GM21360 (cell line): ENCODE measurements at regions not wholly inside any gene's neighbourhood (a gene's known extent, or its start where the extent isn't known, plus 50 kb on each side); places are given as distances from the start of the nearest gene placed in this dataset.

Experiments
- ATAC-seq: cut with Tn5 transposase; IDR thresholded peaks from one replicate; pipeline ENCODE4 v1.9.1; 2021; ENCODE audit warnings: mild to moderate bottlenecking, moderate library complexity; ENCODE audit not compliant: unreplicated experiment

DNA sequence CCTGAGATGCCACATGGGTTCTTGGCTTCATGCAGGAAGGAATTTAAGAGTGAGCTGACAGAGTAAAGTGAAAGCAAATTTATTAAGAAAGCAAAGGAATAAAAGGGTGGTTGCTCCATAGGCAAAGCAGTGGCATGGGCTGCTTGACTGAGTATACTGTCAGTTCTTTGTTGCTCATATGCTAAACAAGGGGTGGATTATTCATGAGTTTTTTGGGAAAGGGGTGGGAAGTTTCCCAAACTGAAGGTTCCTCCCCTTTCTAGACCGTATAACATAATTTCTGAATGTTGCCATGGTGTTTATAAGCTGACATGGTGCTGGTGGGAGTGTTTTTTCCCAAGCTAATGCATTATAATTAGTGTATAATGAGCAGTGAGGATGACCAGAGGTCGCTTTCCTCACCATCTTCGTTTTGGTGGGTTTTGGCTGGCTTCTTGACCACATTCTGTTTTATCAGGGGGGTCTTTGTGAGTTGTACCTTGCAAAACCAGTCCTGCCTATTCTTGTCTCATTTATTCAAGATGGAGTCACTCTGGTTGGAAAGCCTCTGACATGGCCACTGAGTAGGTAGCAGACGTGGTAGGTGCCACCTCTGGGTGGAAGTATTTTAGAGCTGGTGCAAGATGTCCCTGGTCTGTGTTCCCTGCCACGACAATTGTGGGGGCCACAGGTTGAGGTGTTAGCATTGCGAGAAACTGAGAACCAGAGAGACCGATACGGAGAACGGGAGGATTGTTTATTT is 107.5 kb upstream of the SDK1 start:
- no peak for ATAC-seq

DNA sequence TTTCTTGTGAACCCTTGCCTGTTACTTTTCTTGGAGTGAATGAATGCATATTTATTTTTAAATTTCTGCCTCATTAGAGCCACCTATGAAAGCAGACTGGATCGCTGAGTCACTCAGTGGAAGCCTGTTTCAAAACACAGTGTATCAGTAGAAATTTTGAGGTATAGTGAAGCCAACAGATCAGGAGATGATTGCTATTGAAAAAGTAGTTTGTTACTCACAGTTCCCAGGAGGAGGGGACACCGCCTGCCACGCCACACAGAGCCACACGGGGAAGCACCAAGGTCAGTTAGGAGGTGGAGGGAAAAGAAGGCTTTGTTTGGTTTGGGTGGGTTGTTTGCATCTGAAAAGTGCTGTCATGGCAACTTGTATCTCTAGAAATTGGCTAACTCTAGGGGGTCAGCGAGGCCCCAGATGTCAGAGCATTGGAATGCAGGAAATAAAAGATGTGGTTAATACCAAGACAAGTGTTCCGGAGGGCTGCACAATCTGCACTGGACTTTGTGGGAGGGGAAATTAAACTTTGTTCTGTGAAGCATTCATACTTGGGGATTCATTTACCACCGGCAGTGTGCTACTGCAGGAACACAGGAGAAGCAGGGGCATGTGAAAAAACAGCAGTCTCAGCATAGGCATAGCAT is 106.4 kb upstream of the SDK1 start:
- no peak for ATAC-seq

DNA sequence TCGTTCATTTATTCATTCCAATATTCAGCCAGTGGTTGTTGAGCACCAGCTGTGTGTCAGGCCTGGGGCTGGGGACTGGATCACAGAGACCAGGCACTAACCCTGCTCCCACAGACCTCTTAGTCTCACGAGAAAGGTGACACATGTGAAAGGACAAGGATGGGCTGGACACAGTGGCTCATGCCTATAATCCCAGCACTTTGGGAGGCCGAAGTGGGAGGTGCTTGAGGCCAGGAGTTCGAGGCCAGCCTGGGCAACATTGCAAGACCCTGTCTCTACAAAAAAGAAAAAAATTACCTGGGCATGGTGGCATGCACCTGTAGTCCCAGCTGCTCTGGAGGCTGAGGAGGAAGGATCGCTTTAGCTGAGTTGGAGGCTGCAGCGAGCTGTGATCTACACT is 105.9 kb upstream of the SDK1 start:
- ATAC-seq = no peak

DNA sequence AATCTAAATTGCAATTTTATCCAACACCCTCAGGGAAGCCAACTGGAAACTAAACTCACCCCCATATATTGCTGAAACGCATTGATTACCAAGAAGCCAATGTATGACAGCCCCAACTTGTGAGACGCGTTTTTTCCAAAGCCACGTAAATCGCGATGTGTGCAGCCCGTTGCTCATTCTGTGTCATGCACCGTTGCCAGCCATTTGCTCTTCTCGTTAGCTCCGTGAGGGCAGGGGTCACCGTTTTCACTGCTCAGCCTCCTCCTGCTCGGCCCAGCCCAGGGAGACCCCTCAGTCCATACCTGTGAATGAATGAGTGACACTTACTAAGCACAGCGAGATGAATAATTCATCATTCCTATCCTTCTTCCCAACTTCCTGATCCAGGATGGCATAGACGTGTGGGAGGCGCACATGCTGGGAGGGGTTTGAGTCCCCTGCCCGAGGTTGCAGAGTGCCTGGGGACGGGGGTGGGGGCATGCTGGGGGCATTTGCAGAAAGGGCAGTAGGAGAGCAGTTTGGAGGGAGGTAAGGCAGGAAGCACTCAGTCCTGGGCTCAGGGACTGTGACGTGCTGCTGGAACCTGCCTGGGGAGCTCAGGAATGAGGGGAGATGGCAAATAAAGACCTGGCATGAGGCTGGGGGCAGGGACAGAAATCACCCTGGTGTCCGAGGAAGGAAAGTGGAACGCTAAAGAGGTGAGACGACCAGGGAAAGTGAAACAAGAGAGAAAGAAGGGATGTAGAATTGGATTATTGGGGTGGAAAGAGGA is 104.2 kb upstream of the SDK1 start:
- ATAC-seq = no peak

DNA sequence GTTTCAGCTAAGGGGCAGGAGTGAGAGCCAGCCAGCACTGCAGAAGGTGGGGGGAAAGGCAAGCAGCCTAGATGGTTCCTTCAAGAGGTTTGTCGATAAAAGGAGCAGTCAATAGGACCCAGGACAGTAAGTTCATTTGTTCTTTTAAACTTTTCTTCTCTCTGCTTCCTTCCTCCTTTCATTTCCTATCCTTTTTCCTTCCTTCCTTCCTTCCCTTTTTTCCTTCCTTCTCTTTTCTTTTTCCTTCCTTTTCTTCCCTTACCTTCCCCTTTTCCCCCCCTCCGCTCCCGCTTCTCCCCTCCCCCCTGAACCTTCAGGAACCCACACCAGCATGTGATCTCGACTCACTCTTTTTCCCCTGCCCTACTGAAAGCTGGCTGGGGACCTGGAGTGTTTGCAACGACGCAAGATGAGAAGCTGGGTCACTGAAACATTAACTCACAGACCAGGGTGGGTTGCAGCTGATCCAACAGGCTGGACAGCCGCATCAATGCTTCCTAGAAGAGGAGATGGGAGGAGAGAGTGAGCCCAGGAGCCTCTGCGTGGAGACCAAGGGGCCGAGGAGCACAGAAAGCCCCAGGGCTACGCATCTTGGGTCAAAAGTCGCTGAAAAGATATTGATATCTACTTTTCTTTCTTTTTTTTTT is 103.4 kb upstream of the SDK1 start:
- no peak for ATAC-seq

DNA sequence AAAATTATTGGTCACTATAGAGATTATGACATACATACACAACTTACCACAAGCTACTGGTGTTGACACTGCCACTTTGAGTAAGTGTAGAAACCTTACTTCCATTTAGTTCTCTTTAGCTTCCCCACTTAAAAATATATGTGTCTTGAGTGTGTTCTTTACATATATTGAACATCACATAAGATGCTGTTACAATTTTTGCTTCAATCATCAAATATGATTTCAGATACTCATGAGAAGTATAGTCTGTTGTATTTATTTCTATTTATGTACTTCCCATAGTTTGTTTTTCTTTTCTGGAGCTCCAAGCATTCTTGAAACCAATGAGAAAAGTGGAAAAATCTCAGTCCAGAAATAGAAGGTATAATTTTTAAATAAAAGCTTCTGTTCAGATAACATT is 102.7 kb upstream of the SDK1 start:
- ATAC-seq = no peak

DNA sequence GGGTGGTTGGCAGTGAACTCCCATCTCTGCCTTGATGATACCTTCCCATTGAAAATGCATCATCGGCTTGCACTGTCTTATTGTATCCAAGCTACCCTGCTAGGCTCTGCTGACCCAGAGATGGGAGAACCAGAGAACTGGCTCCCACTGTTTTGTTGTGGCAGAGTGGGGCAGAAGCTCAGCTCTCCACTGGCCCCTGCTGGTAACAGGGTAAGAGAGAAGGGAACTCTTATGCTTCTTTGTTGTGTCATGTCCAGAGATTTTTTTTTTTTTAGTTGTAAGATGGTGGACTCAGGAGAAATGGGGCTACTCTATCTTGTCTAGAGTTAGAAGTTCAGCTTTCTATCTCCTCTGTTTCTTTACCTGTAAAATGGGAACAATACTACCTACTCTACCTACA is 100.5 kb upstream of the SDK1 start:
- ATAC-seq = no peak

DNA sequence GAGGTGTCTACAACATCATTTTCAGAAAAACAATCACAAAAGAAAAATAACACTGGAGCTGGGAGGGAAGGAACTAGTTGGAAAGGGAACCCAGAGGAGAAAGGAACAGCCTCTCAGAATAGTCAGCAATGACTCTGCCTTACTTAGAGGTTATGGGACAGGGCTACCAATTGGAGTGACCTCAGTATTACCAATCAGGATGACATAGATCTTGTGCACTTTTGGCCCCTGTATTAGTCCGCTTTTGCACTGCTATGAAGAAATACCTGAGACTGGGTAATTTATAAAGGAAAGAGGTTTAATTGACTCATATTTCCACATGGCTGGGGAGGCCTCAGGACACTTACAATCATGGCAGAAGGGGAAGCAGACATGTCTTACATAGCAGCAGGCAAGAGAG is 99.7 kb upstream of the SDK1 start:
- no peak for ATAC-seq

DNA sequence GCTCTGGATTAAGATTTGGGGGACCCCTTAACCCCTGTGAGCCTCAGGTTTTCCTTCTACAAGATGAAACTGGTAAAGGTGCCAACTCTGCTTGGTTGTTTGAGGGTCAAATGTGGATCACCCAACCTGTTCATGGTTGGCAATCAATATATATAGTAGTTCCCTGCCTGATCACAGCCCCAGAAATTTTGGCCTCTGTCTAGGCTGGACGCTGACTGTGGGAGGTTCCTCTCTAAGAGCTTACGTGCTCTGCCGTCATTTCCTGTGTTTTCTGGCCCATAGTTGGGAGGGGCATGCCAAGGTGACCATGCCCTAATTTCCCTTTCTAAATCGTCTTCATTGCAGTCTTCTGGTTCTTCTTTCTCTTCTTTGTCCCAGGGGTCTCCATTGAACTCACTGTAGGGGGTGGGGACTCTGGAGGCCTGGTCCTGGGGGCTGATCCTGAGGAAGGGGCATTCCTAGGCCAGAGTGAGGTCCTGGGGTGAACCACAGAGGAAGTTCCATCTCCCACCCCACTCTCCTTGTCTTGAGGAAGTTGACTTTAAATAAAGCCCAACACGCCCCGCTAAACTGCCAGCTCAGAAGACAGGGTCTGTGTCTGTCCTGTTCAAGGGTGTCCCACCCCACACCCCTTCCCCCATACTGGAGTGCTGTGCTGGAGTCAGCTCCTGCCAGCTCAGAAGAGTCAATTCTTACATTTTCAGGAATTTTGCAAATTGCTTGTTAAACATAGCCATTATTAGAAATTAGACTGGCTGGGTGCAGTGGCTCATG is 98.9 kb upstream of the SDK1 start:
- no peak for ATAC-seq

DNA sequence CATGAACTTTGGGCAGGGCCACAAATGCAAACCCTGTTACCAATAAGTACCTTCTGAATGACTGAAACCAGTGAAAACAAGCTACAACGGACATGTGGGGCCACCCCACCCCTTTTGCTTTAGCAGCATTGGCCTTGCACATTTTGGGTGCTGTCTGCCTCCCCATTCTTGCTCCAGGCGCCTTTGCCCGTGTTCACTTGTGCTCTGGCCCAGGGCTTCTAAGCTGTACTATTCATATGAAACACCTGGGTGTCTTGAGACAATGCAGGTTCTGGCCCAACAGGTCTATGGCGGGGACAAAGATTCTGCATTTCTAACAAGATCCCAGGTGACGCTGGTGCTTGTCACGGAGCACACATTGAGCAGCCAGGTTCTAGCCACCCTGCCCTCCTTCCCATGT is 96.5 kb upstream of the SDK1 start:
- ATAC-seq = no peak

DNA sequence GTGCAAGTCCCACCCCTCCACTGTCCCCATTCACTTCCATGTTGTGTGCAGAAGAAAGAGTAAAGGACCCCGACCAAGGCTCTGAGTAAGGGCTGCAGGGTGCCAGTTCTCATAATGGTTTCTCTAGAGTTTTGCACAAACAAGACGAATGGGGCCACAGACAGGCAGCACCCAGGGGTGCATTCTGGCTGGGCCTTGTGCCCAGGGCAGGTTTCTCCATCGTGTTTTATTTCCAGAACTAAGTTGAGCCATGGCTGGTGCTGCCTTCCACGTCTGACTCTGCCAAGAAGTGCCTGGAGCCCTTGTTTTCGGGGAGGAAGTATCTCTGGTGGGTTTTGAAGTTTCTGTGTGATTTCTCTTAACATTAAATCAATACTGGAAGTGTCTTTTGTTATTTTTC is 95.0 kb upstream of the SDK1 start:
- ATAC-seq = no peak

DNA sequence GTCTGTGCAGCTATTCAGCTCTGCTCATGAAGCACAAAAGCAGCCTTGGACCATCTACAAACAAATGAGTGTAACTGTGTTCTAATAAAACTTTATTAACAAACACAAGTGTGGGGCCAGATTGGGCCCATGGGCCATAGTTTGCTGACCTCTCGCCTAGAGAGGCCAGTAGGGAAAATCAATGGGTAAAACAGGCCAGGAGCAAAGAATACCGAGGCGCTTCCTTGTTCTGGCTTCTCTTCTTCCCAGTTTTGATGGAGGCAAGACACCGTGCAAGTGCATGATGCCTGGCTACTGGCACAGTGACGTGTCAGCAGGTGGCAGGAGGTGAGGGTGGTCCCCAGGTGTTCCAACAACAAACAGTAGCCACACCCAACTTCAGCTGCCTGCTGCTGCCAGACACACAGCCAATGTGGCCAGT is 94.3 kb upstream of the SDK1 start:
- no peak for ATAC-seq

DNA sequence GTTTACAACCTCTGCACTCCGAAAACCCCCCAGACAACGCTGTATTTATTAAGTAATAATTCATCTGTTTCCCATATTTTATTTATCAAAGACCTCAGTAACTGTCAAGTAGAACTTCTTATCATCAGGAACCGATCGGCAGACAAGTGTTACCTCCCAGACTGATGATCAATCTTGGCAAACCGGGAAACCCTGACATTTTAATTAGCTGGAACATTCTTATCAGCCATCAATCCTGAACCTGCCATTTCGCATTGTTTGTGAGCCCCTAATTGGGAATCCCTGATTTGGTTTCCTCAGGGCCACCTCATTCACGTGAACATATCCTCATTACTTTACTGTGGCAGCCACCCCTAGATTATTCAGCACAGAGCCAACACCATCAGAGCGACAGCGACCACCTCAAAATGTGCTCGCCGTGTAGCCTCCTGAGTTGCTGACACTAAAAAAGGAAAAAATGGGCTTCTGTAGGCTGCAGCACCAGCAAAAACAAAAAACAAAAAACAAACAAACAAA is 93.6 kb upstream of the SDK1 start:
- ATAC-seq = no peak

DNA sequence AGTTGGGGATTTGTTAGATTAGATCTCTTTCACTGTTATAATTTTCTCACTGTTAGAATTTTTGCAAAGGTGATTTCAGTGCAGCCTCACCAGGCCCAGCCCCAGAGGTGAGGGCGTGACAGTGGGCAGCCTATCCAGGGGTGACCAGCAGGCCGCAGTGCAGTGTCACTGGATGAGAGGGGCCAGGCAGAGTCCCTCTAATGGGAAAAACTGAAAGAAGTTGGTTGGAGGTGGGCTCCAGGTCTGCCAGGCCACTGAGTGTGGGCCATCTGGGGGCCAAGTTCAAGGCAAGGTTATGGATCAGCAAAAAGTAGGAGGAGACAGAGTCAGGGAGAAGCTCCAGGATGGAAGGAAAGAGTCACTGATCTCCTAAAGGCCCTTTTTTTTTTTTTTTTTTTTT is 90.5 kb upstream of the SDK1 start:
- ATAC-seq = no peak

DNA sequence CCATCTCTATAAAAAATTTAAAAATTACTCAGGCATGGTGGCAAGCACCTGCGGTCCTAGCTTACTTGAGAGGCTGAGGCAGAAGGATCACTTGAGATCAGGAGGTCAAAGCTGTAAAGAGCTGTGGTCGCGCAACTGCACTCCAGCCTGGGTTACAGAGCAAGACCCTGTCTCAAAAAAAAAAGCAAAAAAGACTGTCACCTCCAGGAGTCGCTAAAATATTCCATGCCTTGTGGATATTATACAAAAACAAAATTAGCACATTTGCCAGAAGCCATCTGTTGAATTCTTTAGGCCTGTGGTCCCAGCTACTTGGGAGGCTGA is 87.0 kb upstream of the SDK1 start:
- ATAC-seq = no peak

DNA sequence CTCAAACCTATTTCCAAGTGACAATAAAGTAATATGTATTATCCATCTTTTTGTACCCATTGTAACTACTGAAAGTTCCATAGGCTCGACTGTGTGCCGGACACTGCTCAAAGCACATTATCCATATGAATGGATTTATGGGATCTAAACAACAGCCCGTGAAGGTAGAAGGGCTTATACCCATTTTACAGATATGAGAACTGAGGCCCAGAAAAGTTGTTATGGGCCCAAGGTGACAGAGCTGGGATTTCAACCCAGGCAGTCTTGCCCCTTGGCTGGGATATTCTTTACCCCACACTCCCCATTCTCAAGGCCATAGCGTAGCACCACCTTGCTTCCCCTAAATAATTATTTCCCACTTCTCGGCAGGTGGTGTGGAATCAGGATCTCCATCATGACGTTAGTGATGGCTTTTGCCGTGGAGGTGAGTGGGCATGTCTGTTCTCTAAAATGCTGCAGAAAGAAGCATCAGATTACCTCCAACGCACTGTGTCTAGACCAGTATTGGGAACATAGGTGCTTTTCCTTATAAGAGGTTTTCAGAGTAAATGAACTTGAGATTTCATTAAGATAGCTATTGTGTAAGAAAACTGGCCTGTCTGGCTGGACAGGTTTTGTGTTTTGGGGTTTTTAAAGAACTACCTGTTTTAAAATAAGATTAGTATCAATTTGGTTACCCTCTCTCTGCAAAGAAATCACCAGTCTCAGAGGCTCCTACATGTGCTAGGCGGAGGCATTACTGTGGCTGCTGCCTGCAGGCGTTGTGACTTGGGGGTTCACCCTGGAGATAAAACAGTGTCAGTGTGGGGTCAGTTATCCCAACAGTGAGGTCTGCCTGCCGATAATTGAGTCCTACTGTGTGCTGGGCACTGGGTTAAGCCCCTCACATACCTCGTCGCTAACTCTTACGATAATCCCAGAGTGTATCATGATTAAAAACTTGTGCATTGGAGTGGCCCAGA is 85.1 kb upstream of the SDK1 start:
- ATAC-seq = no peak

DNA sequence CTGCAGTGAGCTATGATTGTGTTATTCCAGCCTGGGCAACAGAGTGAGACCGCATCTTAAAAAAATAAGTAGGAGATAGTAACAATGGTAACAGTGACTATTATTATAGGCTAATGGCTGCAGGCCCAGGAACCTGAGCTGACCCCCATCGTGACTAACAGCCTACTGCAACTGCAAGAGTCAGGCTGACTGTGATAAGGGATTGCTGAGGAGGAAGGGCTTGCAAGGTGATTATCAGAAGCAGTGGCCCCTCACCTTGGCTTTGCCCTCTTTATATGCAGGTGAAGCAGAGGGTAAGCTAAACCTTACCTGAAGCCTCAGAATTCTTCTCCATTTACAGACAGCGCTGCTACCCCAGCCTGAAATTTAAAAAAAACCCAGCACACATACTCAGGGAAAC is 83.9 kb upstream of the SDK1 start:
- no peak for ATAC-seq

DNA sequence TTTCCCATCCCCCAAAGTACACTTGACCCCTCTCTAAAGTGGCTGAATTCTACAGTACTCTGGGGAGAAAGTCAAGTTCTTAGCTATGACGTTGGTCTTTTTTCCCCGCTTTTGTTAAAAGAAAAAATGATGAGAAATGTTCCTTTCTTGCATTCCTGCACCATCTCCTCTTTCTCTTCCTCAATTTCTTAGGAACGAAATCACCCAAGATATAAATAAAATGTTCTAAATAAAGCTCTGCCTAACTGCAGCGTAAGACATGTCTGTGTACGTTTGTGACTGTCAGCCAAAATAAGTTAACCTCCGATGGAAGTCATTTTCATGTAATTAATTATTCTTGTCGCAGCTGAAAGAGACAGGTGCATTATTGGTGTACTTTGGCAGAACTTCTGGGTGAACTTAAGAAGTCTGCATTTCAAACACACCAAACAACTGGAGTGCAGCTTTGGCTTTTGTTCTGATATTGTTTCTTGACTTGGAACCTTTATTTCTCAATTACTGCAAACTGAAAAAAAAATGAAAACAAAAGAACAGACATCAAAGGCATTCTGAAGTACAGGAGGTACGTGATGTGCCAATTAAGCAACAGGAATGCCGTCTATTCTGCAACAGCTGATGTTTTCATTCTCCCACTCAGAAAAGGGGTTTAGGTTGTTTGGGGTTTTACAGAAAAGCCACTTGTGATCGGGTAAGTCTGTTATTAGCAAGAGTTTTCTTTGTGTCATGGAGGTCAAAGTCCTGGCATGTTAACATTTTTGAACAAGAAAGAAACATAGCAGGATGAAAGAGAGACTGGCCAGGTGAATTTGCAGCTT is 82.4 kb upstream of the SDK1 start:
- ATAC-seq = no peak
